Peyer's patch (tissue), 4 donors: ENCODE measurements at regions not wholly inside any gene's neighbourhood (a gene's known extent, or its start where the extent isn't known, plus 50 kb on each side); places are given as distances from the start of the nearest gene placed in this dataset.

Source experiments
- CTCF ChIP-seq, 6 experiments: fragments of 450-650 bp in 4 of 6; fragments of 200-600 bp in 2 of 6; sonication (generic) in 1 of 6; IDR thresholded peaks; one replicate each; pipeline ENCODE4 v1.5.1; 2017 to 2019; ENCODE audit warnings: antibody characterized with exemption in 6 of 6, mild to moderate bottlenecking in 3 of 6, moderate library complexity in 1 of 6
- POLR2A ChIP-seq, 2 donors: fragments of 450-650 bp; IDR thresholded peaks; one replicate each; pipeline ENCODE4 v1.5.1; 2017; ENCODE audit warnings: antibody characterized with exemption in 2 of 2, mild to moderate bottlenecking in 2 of 2, moderate library complexity in 2 of 2

GRCh38 chr16:35725949-35726348, 2266.5 kb downstream of the TP53TG3F start:
- TF ChIP-seq CTCF (IDR thresholded peaks at IDR 0.05) (no peak), POLR2A (IDR thresholded peaks at IDR 0.05) (no peak)
